Thoracic aorta (tissue), 2 donors: ENCODE measurements at regions not wholly inside any gene's neighbourhood (a gene's known extent, or its start where the extent isn't known, plus 50 kb on each side); places are given as distances from the start of the nearest gene placed in this dataset.
"Not testable (repeated sequence)": the region's sequence is repeated elsewhere in the genome, so short reads cannot be mapped to it uniquely, and the experiment has no call there.

Experiments
- ATAC-seq: fragments of 150-250 bp; one replicate; pipeline ENCODE4 v1.8.0; 2017; ENCODE audit warnings: low read depth; ENCODE audit not compliant: insufficient number of reproducible peaks, low FRiP score
- DNase-seq: peaks from one replicate; pipeline ENCODE4 v3.0.0-alpha.2; 2020; ENCODE audit warnings: low spot score
- H3K27ac ChIP-seq, 2 donors: fragments of 200-600 bp; sonication (generic); 1 replicate in 1 of 2; 2 replicates in 1 of 2; pipeline ENCODE4 v1.5.1; 2016; ENCODE audit warnings: mild to moderate bottlenecking in 2 of 2, moderate library complexity in 2 of 2
- H3K27me3 ChIP-seq: fragments of 200-600 bp; sonication (generic); replicated peaks from 2 replicates; pipeline ENCODE4 v1.6.0; 2016; ENCODE audit warnings: mild to moderate bottlenecking; ENCODE audit not compliant: insufficient read depth
- H3K36me3 ChIP-seq: fragments of 200-600 bp; sonication (generic); one replicate; pipeline ENCODE4 v1.5.1; 2016
- H3K4me1 ChIP-seq, 2 donors: fragments of 200-600 bp; sonication (generic); 1 replicate in 1 of 2; 2 replicates in 1 of 2; pipeline versions ENCODE4 v1.5.1 to v1.6.0; 2016; ENCODE audit warnings: low read depth in 2 of 2, mild to moderate bottlenecking in 1 of 2; ENCODE audit not compliant: control insufficient read depth in 1 of 2
- H3K4me3 ChIP-seq: fragments of 200-600 bp; sonication (generic); 2 replicates; pipeline ENCODE4 v1.5.1; 2016; ENCODE audit warnings: mild to moderate bottlenecking
- H3K9me3 ChIP-seq: fragments of 200-600 bp; sonication (generic); 2 replicates; pipeline ENCODE4 v1.5.1; 2016
- CTCF ChIP-seq: fragments of 200-600 bp; sonication (generic); IDR thresholded peaks from one replicate; pipeline ENCODE4 v1.5.1; 2019; ENCODE audit warnings: antibody characterized with exemption

GRCh38 chr11:122578171-122578825 is 77.2 kb upstream of the UBASH3B start:
- TF ChIP-seq CTCF = no peak
- H3K4me1 ChIP-seq = peaks cover 0 to 6% of the 10 kb centered on the region in 2 donors
- ATAC-seq (no peak), DNase-seq (no peak)
- H3K4me3 ChIP-seq = no peak overlapping the region
- H3K36me3 ChIP-seq = no peaks in the 10 kb centered on the region
- H3K9me3 ChIP-seq = no peaks in the 10 kb centered on the region
- no peaks in the 10 kb centered on the region for H3K27me3 ChIP-seq
- H3K27ac ChIP-seq = no peak overlapping the region

- Histone ChIP-seq H3K4me1 (no peaks in the 10 kb centered on the region), H3K27me3 (no peaks in the 10 kb centered on the region), H3K4me3 (no peak overlapping the region), H3K36me3 (no peaks in the 10 kb centered on the region), H3K27ac (no peak overlapping the region), H3K9me3 (no peaks in the 10 kb centered on the region)
- ATAC-seq = no peak
- no peak for TF ChIP-seq CTCF
- no peak for DNase-seq
These were observed 82.9 kb upstream of the UBASH3B start for GRCh38 chr11:122572592-122572991.

- DNase-seq = no peak
- no peak for ATAC-seq
- Histone ChIP-seq H3K27me3 (no peaks in the 10 kb centered on the region), H3K4me1 (no peaks in the 10 kb centered on the region), H3K36me3 (no peaks in the 10 kb centered on the region), H3K4me3 (no peak overlapping the region), H3K27ac (no peak overlapping the region), H3K9me3 (no peaks in the 10 kb centered on the region)
- TF ChIP-seq CTCF = no peak
These were observed 91.8 kb upstream of the UBASH3B start for GRCh38 chr11:122563761-122564160.

GRCh38 chr11:122559734-122560382 is 95.7 kb upstream of the UBASH3B start:
- no peaks in the 10 kb centered on the region for H3K4me1 ChIP-seq
- H3K36me3 ChIP-seq = no peaks in the 10 kb centered on the region
- H3K4me3 ChIP-seq = no peak overlapping the region
- ATAC-seq (no peak), DNase-seq (no peak)
- no peak overlapping the region for H3K27ac ChIP-seq
- TF ChIP-seq CTCF = no peak
- no peaks in the 10 kb centered on the region for H3K27me3 ChIP-seq
- no peaks in the 10 kb centered on the region for H3K9me3 ChIP-seq

- not testable (repeated sequence) for H3K9me3 ChIP-seq, DNase-seq, H3K27ac ChIP-seq, H3K27me3 ChIP-seq, H3K4me3 ChIP-seq, H3K36me3 ChIP-seq, ATAC-seq, H3K4me1 ChIP-seq
These were observed 96.3 kb upstream of the UBASH3B start for GRCh38 chr11:122559218-122559617.

- not testable (repeated sequence) for ATAC-seq, H3K36me3 ChIP-seq, H3K9me3 ChIP-seq, H3K27me3 ChIP-seq, H3K4me1 ChIP-seq, H3K27ac ChIP-seq, DNase-seq
- peak overlapping the region; percentile 57 for H3K4me3 ChIP-seq
These were observed 98.4 kb upstream of the UBASH3B start for GRCh38 chr11:122557163-122557562.
